ENCODE measurements at regions not wholly inside any gene's neighbourhood (a gene's known extent, or its start where the extent isn't known, plus 50 kb on each side); places are given as distances from the start of the nearest gene placed in this dataset.
"Not testable (repeated sequence)": the region's sequence is repeated elsewhere in the genome, so short reads cannot be mapped to it uniquely, and the experiment has no call there.

- H3K79me2 ChIP-seq (ENCODE audit: insufficient read depth, low read length): peaks cover 2% of the 10 kb centered on the region; the same call in 1 of the 2 replicates
- Mint-ChIP-seq H3K27me3 (ENCODE audit: low read depth) (no peaks in the 10 kb centered on the region; the same call in 1 of the 2 replicates), H3K27ac (peak overlapping the region; percentile 36 to 95 (median 95); a peak in 5 of 7 replicates), H3K9me3 (peaks cover 2 to 3% of the 10 kb centered on the region in 2 experiments; a peak in 4 of 5 replicates), H3K36me3 (ENCODE audit: insufficient read depth in 1 of 3, low read depth in 3 of 3) (peaks cover 0 to 43% (median 1%) of the 10 kb centered on the region in 3 experiments; a peak in 3 of 7 replicates), H3K4me3 (peak overlapping the region; percentile 16 to 28; a peak in 3 of 5 replicates), H3K4me1 (peaks cover 13 to 65% of the 10 kb centered on the region in 2 experiments)
- H3K79me1 ChIP-seq (ENCODE audit: insufficient read depth, low read depth, low read length, poor library complexity, severe bottlenecking): no peaks in the 10 kb centered on the region
- no peak overlapping the region for H3K4ac ChIP-seq (ENCODE audit: low read depth, low read length)
- H4K20me1 ChIP-seq (ENCODE audit: control insufficient read depth, insufficient read depth, insufficient read length): no peaks in the 10 kb centered on the region
- no peaks in the 10 kb centered on the region for H3K9me3 ChIP-seq (ENCODE audit: control insufficient read depth, low read depth, low read length)
- H2BK15ac ChIP-seq (ENCODE audit: low read depth, low read length): no peak overlapping the region
- H4K5ac ChIP-seq (ENCODE audit: insufficient read length, low read depth, low read length): no peak overlapping the region
- H2BK120ac ChIP-seq (ENCODE audit: low read depth, low read length, poor library complexity, severe bottlenecking): no peak overlapping the region
- TF ChIP-seq CTCF (conservative IDR thresholded peaks at IDR 0.05): no peak
- H4K91ac ChIP-seq (ENCODE audit: insufficient read length, low read depth, low read length): no peak overlapping the region
- H3K23ac ChIP-seq (ENCODE audit: insufficient read length, low read depth, low read length): no peak overlapping the region
- no peak for DNase-seq
- H3K14ac ChIP-seq (ENCODE audit: insufficient read depth, low read length): no peak overlapping the region
- no peak overlapping the region for H3T11ph ChIP-seq (ENCODE audit: low read length)
- H3K23me2 ChIP-seq (ENCODE audit: insufficient read length, low read depth, low read length, poor library complexity, severe bottlenecking): no peaks in the 10 kb centered on the region
- no peak overlapping the region for H2AFZ ChIP-seq (ENCODE audit: low read length)
- H2BK5ac ChIP-seq (ENCODE audit: insufficient read length, low read length): no peak overlapping the region
- H3K27me3 ChIP-seq (ENCODE audit: insufficient read depth, low read length): no peaks in the 10 kb centered on the region
- no peak overlapping the region for H2BK20ac ChIP-seq (ENCODE audit: low read depth, low read length, poor library complexity, severe bottlenecking)
- no peak overlapping the region for H3K27ac ChIP-seq (ENCODE audit: insufficient read length, low read depth, low read length)
- H2BK12ac ChIP-seq (ENCODE audit: insufficient read length, low read depth, low read length): no peak overlapping the region
- peaks cover 2% of the 10 kb centered on the region; the same call in 1 of the 2 replicates for H3K4me1 ChIP-seq (ENCODE audit: insufficient read depth, low read length)
- H4K8ac ChIP-seq (replicated peaks; ENCODE audit: insufficient read length, low read depth, low read length): no peak overlapping the region
- H3K18ac ChIP-seq (ENCODE audit: insufficient read length, low read depth, low read length): no peak overlapping the region
- no peak overlapping the region for H3K9ac ChIP-seq (ENCODE audit: extremely low read depth, insufficient read length, low read length)
- no peak overlapping the region for H2AK5ac ChIP-seq (ENCODE audit: insufficient read length, low read length)
- H3K56ac ChIP-seq (ENCODE audit: insufficient read length, low read depth, low read length): no peak overlapping the region
- no CpG with 5 or more reads among the region's 3 CpGs for whole genome bisulfite sequencing (ENCODE audit: extremely low coverage, insufficient read length, low lambda C conversion rate)
- peak overlapping the region; percentile 24 for H3K4me2 ChIP-seq (ENCODE audit: insufficient read depth, insufficient read length, low read length)
Observed at GRCh38 chr9:115838417-115838816, 315.2 kb upstream of the PAPPA start.

DNA sequence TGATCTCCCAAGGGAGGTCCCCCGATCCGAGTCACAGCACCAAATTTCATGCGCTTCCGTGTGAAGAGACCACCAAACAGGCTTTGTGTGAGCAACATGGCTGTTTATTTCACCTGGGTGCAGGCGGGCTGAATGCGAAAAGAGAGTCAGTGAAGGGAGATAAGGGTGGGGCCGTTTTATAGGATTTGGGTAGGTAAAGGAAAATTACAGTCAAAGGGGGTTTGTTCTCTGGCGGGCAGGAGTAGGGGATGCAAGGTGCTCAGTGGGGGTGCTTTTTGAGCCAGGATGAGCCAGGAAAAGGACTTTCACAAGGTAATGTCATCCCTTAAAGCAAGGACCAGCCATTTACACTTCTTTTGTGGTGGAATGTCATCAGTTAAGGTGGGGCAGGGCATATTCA lies 309.2 kb upstream of the PAPPA start:
- not testable (repeated sequence) for H3K18ac ChIP-seq (ENCODE audit: insufficient read length, low read depth, low read length); H3K56ac ChIP-seq (ENCODE audit: insufficient read length, low read depth, low read length); H2AFZ ChIP-seq (ENCODE audit: low read length); H3K14ac ChIP-seq (ENCODE audit: insufficient read depth, low read length); H3K23ac ChIP-seq (ENCODE audit: insufficient read length, low read depth, low read length); H3K9me3 ChIP-seq (ENCODE audit: control insufficient read depth, low read depth, low read length); H3K79me2 ChIP-seq (ENCODE audit: insufficient read depth, low read length); H3K79me1 ChIP-seq (ENCODE audit: insufficient read depth, low read depth, low read length, poor library complexity, severe bottlenecking); H4K91ac ChIP-seq (ENCODE audit: insufficient read length, low read depth, low read length); H3K4ac ChIP-seq (ENCODE audit: low read depth, low read length); H3K9ac ChIP-seq (ENCODE audit: extremely low read depth, insufficient read length, low read length); H2BK15ac ChIP-seq (ENCODE audit: low read depth, low read length); H3K4me1 ChIP-seq (ENCODE audit: insufficient read depth, low read length); H2BK12ac ChIP-seq (ENCODE audit: insufficient read length, low read depth, low read length); H2BK120ac ChIP-seq (ENCODE audit: low read depth, low read length, poor library complexity, severe bottlenecking); H2BK5ac ChIP-seq (ENCODE audit: insufficient read length, low read length); H4K5ac ChIP-seq (ENCODE audit: insufficient read length, low read depth, low read length); H3T11ph ChIP-seq (ENCODE audit: low read length); H3K27me3 ChIP-seq (ENCODE audit: insufficient read depth, low read length); H4K8ac ChIP-seq (replicated peaks; ENCODE audit: insufficient read length, low read depth, low read length); H2BK20ac ChIP-seq (ENCODE audit: low read depth, low read length, poor library complexity, severe bottlenecking); H3K23me2 ChIP-seq (ENCODE audit: insufficient read length, low read depth, low read length, poor library complexity, severe bottlenecking); H4K20me1 ChIP-seq (ENCODE audit: control insufficient read depth, insufficient read depth, insufficient read length); H3K27ac ChIP-seq (ENCODE audit: insufficient read length, low read depth, low read length); H3K27me3 Mint-ChIP-seq (ENCODE audit: low read depth); H2AK5ac ChIP-seq (ENCODE audit: insufficient read length, low read length)
- WGBS (ENCODE audit: extremely low coverage, insufficient read length, low lambda C conversion rate): no CpG with 5 or more reads among the region's 8 CpGs
- peaks cover 6 to 23% (median 9%) of the 10 kb centered on the region in 3 experiments for H3K36me3 Mint-ChIP-seq (ENCODE audit: insufficient read depth in 1 of 3, low read depth in 3 of 3)
- peak overlapping the region; percentile 21 for H3K4me2 ChIP-seq (ENCODE audit: insufficient read depth, insufficient read length, low read length)
- peak; percentile 61 for DNase-seq
- H3K4me1 Mint-ChIP-seq: peaks cover 5 to 59% of the 10 kb centered on the region in 2 experiments; a peak in 3 of 4 replicates
- H3K27ac Mint-ChIP-seq: peak overlapping the region in 1 of 3 experiments; percentile 86; a peak in 2 of 7 replicates
- H3K9me3 Mint-ChIP-seq: peaks cover 9 to 13% of the 10 kb centered on the region in 2 experiments
- H3K4me3 Mint-ChIP-seq: peak overlapping the region in 1 of 2 experiments; percentile 82; a peak in 2 of 5 replicates
